ENCODE measurements at regions not wholly inside any gene's neighbourhood (a gene's known extent, or its start where the extent isn't known, plus 50 kb on each side); places are given as distances from the start of the nearest gene placed in this dataset.
"Not testable (repeated sequence)": the region's sequence is repeated elsewhere in the genome, so short reads cannot be mapped to it uniquely, and the experiment has no call there.

- Histone ChIP-seq H3K79me2 (ENCODE audit: insufficient read depth, low read length) (no peaks in the 10 kb centered on the region), H3K36me3 (ENCODE audit: insufficient read depth, low read length) (no peaks in the 10 kb centered on the region), H3K27ac (ENCODE audit: low read depth, low read length) (no peak overlapping the region), H3K27me3 (ENCODE audit: insufficient read depth, low read length) (no peaks in the 10 kb centered on the region), H4K20me1 (ENCODE audit: insufficient read depth, low read length) (no peaks in the 10 kb centered on the region), H3K9me3 (ENCODE audit: low read depth, low read length) (peaks cover 2% of the 10 kb centered on the region), H3K4me3 (ENCODE audit: insufficient read depth, low read length) (no peak overlapping the region), H2AFZ (ENCODE audit: low read length) (no peak overlapping the region), H3K4me1 (ENCODE audit: insufficient read depth, low read length) (no peaks in the 10 kb centered on the region), H3K4me2 (ENCODE audit: insufficient read depth, low read length) (no peak overlapping the region)
- DNase-seq (ENCODE audit: insufficient read length, low spot score, missing footprints) = no peak
- TF ChIP-seq CTCF (IDR thresholded peaks at IDR 0.05; ENCODE audit: extremely low read depth, low read depth, low read length) = no peak
Observed at GRCh38 chr6:20021795-20022194, 184.6 kb downstream of the ID4 start.

DNA sequence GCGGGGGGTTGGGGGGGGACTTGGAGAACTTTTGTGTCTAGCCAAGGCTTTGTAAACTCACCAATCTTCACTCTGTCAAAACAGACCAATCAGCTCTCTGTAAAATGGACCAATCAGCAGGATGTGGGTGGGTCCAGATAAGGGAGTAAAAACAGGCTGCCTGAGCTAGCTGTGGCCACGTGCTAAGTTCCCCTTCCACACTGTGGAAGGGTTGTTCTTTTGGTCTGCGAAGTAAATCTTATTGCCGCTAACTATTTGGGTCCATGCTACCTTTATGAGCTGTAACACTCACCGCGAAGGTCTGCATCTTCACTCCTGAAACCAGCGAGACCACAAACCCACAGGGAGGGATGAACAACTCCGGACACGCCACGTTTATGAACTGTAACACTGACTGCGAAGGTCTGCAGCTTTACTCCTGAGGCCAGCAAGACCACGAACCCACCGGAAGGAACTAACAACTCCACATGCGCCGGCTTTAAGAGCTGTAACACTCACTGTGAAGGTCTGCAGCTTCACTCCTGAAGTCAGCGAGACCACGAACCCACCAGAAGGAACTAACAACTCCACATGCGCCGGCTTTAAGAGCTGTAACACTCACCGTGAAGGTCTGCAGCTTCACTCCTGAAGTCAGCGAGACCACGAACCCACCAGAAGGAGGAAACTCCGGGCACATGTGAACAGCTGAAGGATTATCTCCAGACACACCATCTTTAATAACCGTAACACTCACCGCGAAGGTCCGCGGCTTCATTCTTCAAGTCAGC, 186.6 kb downstream of the ID4 start:
- not testable (repeated sequence) for H3K79me2 ChIP-seq (ENCODE audit: insufficient read depth, low read length); DNase-seq (ENCODE audit: insufficient read length, low spot score, missing footprints); H3K4me2 ChIP-seq (ENCODE audit: insufficient read depth, low read length); H3K27me3 ChIP-seq (ENCODE audit: insufficient read depth, low read length); H3K36me3 ChIP-seq (ENCODE audit: insufficient read depth, low read length); H3K9me3 ChIP-seq (ENCODE audit: low read depth, low read length); H4K20me1 ChIP-seq (ENCODE audit: insufficient read depth, low read length); H3K27ac ChIP-seq (ENCODE audit: low read depth, low read length); H2AFZ ChIP-seq (ENCODE audit: low read length); H3K4me3 ChIP-seq (ENCODE audit: insufficient read depth, low read length); H3K4me1 ChIP-seq (ENCODE audit: insufficient read depth, low read length)

- Histone ChIP-seq H3K27me3 (ENCODE audit: insufficient read depth, low read length) (no peaks in the 10 kb centered on the region), H3K27ac (ENCODE audit: low read depth, low read length) (no peak overlapping the region), H3K79me2 (ENCODE audit: insufficient read depth, low read length) (no peaks in the 10 kb centered on the region), H3K36me3 (ENCODE audit: insufficient read depth, low read length) (no peaks in the 10 kb centered on the region), H3K9me3 (ENCODE audit: low read depth, low read length) (peaks cover 2% of the 10 kb centered on the region), H4K20me1 (ENCODE audit: insufficient read depth, low read length) (no peaks in the 10 kb centered on the region), H3K4me1 (ENCODE audit: insufficient read depth, low read length) (no peaks in the 10 kb centered on the region), H3K4me2 (ENCODE audit: insufficient read depth, low read length) (no peak overlapping the region), H2AFZ (ENCODE audit: low read length) (no peak overlapping the region), H3K4me3 (ENCODE audit: insufficient read depth, low read length) (no peak overlapping the region)
- DNase-seq (ENCODE audit: insufficient read length, low spot score, missing footprints) = no peak
- no peak for TF ChIP-seq CTCF (IDR thresholded peaks at IDR 0.05; ENCODE audit: extremely low read depth, low read depth, low read length)
Observed at GRCh38 chr6:20024316-20024673, 187.1 kb downstream of the ID4 start.

DNA sequence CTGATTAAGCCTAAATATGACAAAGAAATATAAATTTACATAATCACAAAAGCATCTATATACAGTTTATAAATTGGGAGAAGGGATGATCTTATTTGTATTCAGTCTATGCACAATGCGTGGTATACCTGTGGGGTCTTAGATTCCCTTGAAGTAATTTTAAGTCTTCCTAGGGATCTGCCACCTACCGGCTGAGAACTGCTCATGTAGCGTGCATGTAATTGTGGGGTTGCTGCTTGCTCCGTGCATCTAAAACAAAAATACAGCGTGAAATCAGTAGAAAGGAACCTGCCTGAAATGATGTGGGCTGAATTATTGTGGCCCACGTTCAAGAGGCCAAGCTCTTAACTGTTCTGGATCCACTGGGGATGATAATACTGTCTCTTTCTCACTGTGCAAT, 187.3 kb downstream of the MBOAT1 start:
- Histone ChIP-seq H3K27me3 (ENCODE audit: insufficient read depth, low read length) (no peaks in the 10 kb centered on the region), H3K27ac (ENCODE audit: low read depth, low read length) (no peak overlapping the region), H3K79me2 (ENCODE audit: insufficient read depth, low read length) (no peaks in the 10 kb centered on the region), H3K4me3 (ENCODE audit: insufficient read depth, low read length) (no peak overlapping the region), H3K36me3 (ENCODE audit: insufficient read depth, low read length) (no peaks in the 10 kb centered on the region), H3K9me3 (ENCODE audit: low read depth, low read length) (peaks cover 2% of the 10 kb centered on the region), H2AFZ (ENCODE audit: low read length) (no peak overlapping the region), H3K4me2 (ENCODE audit: insufficient read depth, low read length) (no peak overlapping the region), H4K20me1 (ENCODE audit: insufficient read depth, low read length) (no peaks in the 10 kb centered on the region), H3K4me1 (ENCODE audit: insufficient read depth, low read length) (no peaks in the 10 kb centered on the region)
- no peak for DNase-seq (ENCODE audit: insufficient read length, low spot score, missing footprints)
- TF ChIP-seq CTCF (IDR thresholded peaks at IDR 0.05; ENCODE audit: extremely low read depth, low read depth, low read length) = no peak

Measured in osteoblast (primary cell).